ENCODE measurements at regions not wholly inside any gene's neighbourhood (a gene's known extent, or its start where the extent isn't known, plus 50 kb on each side); places are given as distances from the start of the nearest gene placed in this dataset.

DNA sequence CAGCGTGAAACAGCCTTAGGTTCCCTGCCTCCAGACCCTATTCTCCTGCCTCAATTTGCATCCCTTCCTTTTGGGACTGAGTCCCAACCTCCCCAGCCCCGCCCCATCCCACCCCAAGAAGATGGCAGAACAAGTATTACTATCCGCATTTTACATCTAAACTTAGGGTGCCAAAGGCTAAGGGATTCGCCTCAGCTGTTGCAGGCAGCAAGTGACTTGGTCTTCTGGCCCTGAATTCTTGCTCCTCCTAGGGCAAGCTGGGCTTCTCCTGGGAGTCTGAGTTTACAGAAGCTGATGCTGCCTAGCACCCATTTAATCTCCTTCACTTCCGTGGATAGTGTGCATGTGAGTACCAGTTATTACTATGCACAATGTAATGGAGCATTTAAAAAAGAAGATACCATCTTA is 161.3 kb upstream of the NR5A2 start:
- Histone ChIP-seq H3K4me1 (no peaks in the 10 kb centered on the region), H3K4me3 (no peak overlapping the region), H3K9me3 (no peaks in the 10 kb centered on the region), H3K27me3 (no peaks in the 10 kb centered on the region), H3K36me3 (no peaks in the 10 kb centered on the region), H3K27ac (no peak overlapping the region)
- DNase-seq = no peak
- intact Hi-C loops (cut with DNase I; ENCODE audit: low total_unique reads) = no loop called here
- TF ChIP-seq, protein P1, sequence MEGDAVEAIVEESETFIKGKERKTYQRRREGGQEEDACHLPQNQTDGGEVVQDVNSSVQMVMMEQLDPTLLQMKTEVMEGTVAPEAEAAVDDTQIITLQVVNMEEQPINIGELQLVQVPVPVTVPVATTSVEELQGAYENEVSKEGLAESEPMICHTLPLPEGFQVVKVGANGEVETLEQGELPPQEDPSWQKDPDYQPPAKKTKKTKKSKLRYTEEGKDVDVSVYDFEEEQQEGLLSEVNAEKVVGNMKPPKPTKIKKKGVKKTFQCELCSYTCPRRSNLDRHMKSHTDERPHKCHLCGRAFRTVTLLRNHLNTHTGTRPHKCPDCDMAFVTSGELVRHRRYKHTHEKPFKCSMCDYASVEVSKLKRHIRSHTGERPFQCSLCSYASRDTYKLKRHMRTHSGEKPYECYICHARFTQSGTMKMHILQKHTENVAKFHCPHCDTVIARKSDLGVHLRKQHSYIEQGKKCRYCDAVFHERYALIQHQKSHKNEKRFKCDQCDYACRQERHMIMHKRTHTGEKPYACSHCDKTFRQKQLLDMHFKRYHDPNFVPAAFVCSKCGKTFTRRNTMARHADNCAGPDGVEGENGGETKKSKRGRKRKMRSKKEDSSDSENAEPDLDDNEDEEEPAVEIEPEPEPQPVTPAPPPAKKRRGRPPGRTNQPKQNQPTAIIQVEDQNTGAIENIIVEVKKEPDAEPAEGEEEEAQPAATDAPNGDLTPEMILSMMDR (IDR thresholded peaks at IDR 0.05) = no peak

DNA sequence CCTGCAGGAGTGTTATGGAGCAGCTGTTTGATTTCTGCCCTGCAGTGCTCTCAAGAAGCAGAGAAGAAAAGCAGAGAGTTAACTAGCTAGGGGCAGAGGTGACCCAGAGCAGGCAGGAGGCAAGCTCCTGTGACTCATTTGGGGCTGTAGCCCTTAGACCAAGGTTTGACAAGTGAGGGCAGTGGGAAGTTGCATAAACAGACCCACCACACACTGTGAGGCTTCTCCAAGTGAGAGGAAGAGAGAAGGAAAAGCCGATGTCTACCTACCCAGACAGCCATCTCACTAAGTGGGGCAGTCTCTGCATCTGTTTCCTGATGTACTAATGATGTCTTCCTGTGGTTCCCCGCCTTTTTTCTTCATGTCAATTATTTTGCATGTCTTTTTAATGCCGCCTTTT is 159.9 kb upstream of the NR5A2 start:
- H3K4me1 ChIP-seq = no peaks in the 10 kb centered on the region
- no peak for DNase-seq
- TF ChIP-seq, protein P1 (IDR thresholded peaks at IDR 0.05) = no peak
- intact Hi-C loops (cut with DNase I; ENCODE audit: low total_unique reads) = no loop called here
- no peaks in the 10 kb centered on the region for H3K9me3 ChIP-seq
- no peak overlapping the region for H3K27ac ChIP-seq
- H3K36me3 ChIP-seq = no peaks in the 10 kb centered on the region
- H3K4me3 ChIP-seq = no peak overlapping the region
- no peaks in the 10 kb centered on the region for H3K27me3 ChIP-seq

GRCh38 chr1:199868777-199869176 is 158.7 kb upstream of the NR5A2 start:
- H3K27ac ChIP-seq = no peak overlapping the region
- no peaks in the 10 kb centered on the region for H3K27me3 ChIP-seq
- H3K9me3 ChIP-seq = no peaks in the 10 kb centered on the region
- H3K4me1 ChIP-seq = no peaks in the 10 kb centered on the region
- intact Hi-C loops (cut with DNase I; ENCODE audit: low total_unique reads) = no loop called here
- TF ChIP-seq, protein P1 (IDR thresholded peaks at IDR 0.05) = no peak
- H3K36me3 ChIP-seq = no peaks in the 10 kb centered on the region
- DNase-seq = no peak
- no peak overlapping the region for H3K4me3 ChIP-seq

DNA sequence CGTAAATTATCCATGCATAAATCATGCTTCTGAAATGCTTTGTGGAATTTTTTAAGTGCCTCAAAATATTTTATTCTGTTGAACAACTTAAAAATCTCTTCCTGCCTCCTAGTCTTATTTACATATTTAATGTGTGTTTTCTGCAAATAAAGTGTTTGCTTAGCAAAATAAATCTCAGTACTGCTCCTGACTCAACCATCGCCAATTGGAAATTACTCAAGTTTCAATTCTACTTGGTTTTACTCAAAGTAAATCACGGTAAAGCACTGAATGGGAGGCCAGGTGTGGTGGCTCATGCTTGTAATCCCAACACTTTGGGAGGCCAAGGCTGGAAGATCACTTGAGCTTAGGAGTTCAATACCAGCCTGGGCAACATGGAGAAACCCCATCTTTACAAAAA is 152.2 kb upstream of the NR5A2 start:
- TF ChIP-seq, protein P1 (IDR thresholded peaks at IDR 0.05) = no peak
- Histone ChIP-seq H3K4me1 (no peaks in the 10 kb centered on the region), H3K36me3 (no peaks in the 10 kb centered on the region), H3K27me3 (no peaks in the 10 kb centered on the region), H3K27ac (no peak overlapping the region), H3K4me3 (no peak overlapping the region), H3K9me3 (no peaks in the 10 kb centered on the region)
- no peak for DNase-seq
- intact Hi-C loops (cut with DNase I; ENCODE audit: low total_unique reads) = no loop called here

- Histone ChIP-seq H3K4me1 (no peaks in the 10 kb centered on the region), H3K27ac (no peak overlapping the region), H3K36me3 (no peaks in the 10 kb centered on the region), H3K27me3 (no peaks in the 10 kb centered on the region), H3K9me3 (no peaks in the 10 kb centered on the region), H3K4me3 (no peak overlapping the region)
- DNase-seq = no peak
- intact Hi-C loops (cut with DNase I; ENCODE audit: low total_unique reads) = no loop called here
- TF ChIP-seq, protein P1 (IDR thresholded peaks at IDR 0.05) = no peak
These were observed 151.7 kb upstream of the NR5A2 start for GRCh38 chr1:199875856-199876255.

Data from tibial artery (tissue), 4 donors.